OCI-LY1 (cell line): ENCODE measurements at regions not wholly inside any gene's neighbourhood (a gene's known extent, or its start where the extent isn't known, plus 50 kb on each side); places are given as distances from the start of the nearest gene placed in this dataset.

Experiments
- H2AFZ ChIP-seq: fragments of 200-600 bp; sonication (generic), shearing (Covaris generic); 2 replicates; pipeline ENCODE4 v1.6.0; 2014; ENCODE audit warnings: antibody characterized with exemption, mild to moderate bottlenecking, low read length
- H3F3A ChIP-seq: fragments of 200-600 bp; sonication (generic), shearing (Covaris generic); 2 replicates; pipeline ENCODE4 v1.6.0; 2014; ENCODE audit warnings: mild to moderate bottlenecking, antibody characterized with exemption, low read length, moderate library complexity; ENCODE audit not compliant: insufficient read depth
- H3K27ac ChIP-seq: fragments of 200-600 bp; sonication (generic); 2 replicates; pipeline ENCODE4 v1.5.1; 2014; ENCODE audit warnings: low read length, mixed run types, mild to moderate bottlenecking, low read depth; ENCODE audit not compliant: poor library complexity, severe bottlenecking
- H3K27me3 ChIP-seq: fragments of 200-600 bp; sonication (generic); 2 replicates; pipeline ENCODE4 v1.6.0; 2014; ENCODE audit warnings: antibody characterized with exemption, mild to moderate bottlenecking, low read length, moderate library complexity; ENCODE audit not compliant: insufficient read depth
- H3K36me3 ChIP-seq: fragments of 200-600 bp; sonication (generic); 2 replicates; pipeline ENCODE4 v1.6.1; 2014; ENCODE audit warnings: mild to moderate bottlenecking, antibody characterized with exemption, low read length, moderate library complexity, mixed read lengths; ENCODE audit not compliant: insufficient read depth
- H3K4me1 ChIP-seq: fragments of 200-600 bp; sonication (generic); 2 replicates; pipeline ENCODE4 v1.5.1; 2014; ENCODE audit warnings: mild to moderate bottlenecking, low read length, moderate library complexity; ENCODE audit not compliant: insufficient read depth, severe bottlenecking
- H3K4me2 ChIP-seq: fragments of 200-600 bp; sonication (generic), shearing (Covaris generic); 2 replicates; pipeline ENCODE4 v1.6.1; 2014; ENCODE audit warnings: low read length
- H3K4me3 ChIP-seq: fragments of 200-600 bp; sonication (generic); 2 replicates; pipeline ENCODE4 v1.5.1; 2014; ENCODE audit warnings: low read length, low read depth, mild to moderate bottlenecking, mixed read lengths; ENCODE audit not compliant: poor library complexity, severe bottlenecking
- H3K79me2 ChIP-seq: fragments of 200-600 bp; shearing (Covaris generic); 2 replicates; pipeline ENCODE4 v1.6.1; 2016; ENCODE audit warnings: mixed run types, low read length, mixed read lengths; ENCODE audit not compliant: insufficient read depth
- H3K9ac ChIP-seq: fragments of 200-600 bp; sonication (generic), shearing (Covaris generic); 2 replicates; pipeline ENCODE4 v1.6.1; 2014; ENCODE audit warnings: mild to moderate bottlenecking, low read length, mixed read lengths
- H3K9me2 ChIP-seq: fragments of 200-600 bp; sonication (generic), shearing (Covaris generic); 2 replicates; pipeline ENCODE4 v1.6.1; 2014; ENCODE audit warnings: low read depth, mild to moderate bottlenecking, low read length, mixed read lengths
- H3K9me3 ChIP-seq: fragments of 200-600 bp; shearing (Covaris generic); 2 replicates; pipeline ENCODE4 v1.6.1; 2014; ENCODE audit warnings: low read length, mixed read lengths
- H4K20me1 ChIP-seq: fragments of 200-600 bp; sonication (generic), shearing (Covaris generic); 2 replicates; pipeline ENCODE4 v1.6.0; 2016; ENCODE audit warnings: mild to moderate bottlenecking, low read length; ENCODE audit not compliant: insufficient read depth
- CTCF ChIP-seq: fragments of 200-600 bp; sonication (generic), shearing (Covaris generic); IDR thresholded peaks from 2 replicates; pipeline ENCODE4 v1.5.1; 2017; ENCODE audit warnings: mild to moderate bottlenecking, antibody characterized with exemption, low read length, moderate library complexity, mixed read lengths
- EZH2 ChIP-seq: fragments of 200-600 bp; sonication (generic), shearing (Covaris generic); IDR thresholded peaks from 2 replicates; pipeline ENCODE4 v1.8.0; 2017; ENCODE audit warnings: borderline replicate concordance, mixed run types, mild to moderate bottlenecking, antibody characterized with exemption, low read length, moderate library complexity, mixed read lengths

DNA sequence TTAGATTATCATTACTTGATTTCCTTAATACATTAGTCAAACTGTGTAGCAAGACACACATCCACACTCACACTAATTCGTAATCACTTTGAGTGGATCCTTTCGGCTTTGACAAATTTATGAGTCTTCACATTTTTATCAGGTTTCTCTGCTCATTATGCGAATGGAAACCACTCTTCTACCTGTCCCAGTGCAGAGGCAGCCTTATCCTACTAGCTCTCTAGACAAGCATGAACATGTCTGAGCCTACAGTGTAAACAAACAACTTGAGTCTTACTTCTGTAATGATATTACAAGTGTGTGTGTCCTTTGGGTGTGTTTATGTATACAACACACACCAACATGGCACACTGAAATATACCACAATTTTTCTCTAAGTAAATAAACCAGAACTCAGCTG is 361.9 kb upstream of the CHST9 start:
- TF ChIP-seq EZH2 (no peak), CTCF (no peak)
- no peaks in the 10 kb centered on the region for H3K79me2 ChIP-seq
- no peaks in the 10 kb centered on the region for H3K9me3 ChIP-seq
- no peak overlapping the region for H3K4me3 ChIP-seq
- no peaks in the 10 kb centered on the region for H3K27me3 ChIP-seq
- H3F3A ChIP-seq: no peaks in the 10 kb centered on the region
- H3K9ac ChIP-seq: no peak overlapping the region
- H3K9me2 ChIP-seq: no peaks in the 10 kb centered on the region
- no peaks in the 10 kb centered on the region for H3K4me1 ChIP-seq
- no peaks in the 10 kb centered on the region for H3K36me3 ChIP-seq
- no peak overlapping the region for H3K4me2 ChIP-seq
- H4K20me1 ChIP-seq: no peaks in the 10 kb centered on the region
- H3K27ac ChIP-seq: no peak overlapping the region
- no peak overlapping the region for H2AFZ ChIP-seq

- Histone ChIP-seq H3K4me1 (no peaks in the 10 kb centered on the region), H3K27ac (no peak overlapping the region), H3K36me3 (no peaks in the 10 kb centered on the region), H4K20me1 (no peaks in the 10 kb centered on the region), H3K9me2 (no peaks in the 10 kb centered on the region), H3K9ac (no peak overlapping the region), H3K79me2 (no peaks in the 10 kb centered on the region), H2AFZ (no peak overlapping the region), H3F3A (no peaks in the 10 kb centered on the region), H3K4me3 (no peak overlapping the region), H3K4me2 (no peak overlapping the region), H3K9me3 (no peaks in the 10 kb centered on the region), H3K27me3 (no peaks in the 10 kb centered on the region)
- TF ChIP-seq EZH2 (no peak), CTCF (no peak)
Observed at GRCh38 chr18:27544206-27544605, 359.1 kb upstream of the CHST9 start.

DNA sequence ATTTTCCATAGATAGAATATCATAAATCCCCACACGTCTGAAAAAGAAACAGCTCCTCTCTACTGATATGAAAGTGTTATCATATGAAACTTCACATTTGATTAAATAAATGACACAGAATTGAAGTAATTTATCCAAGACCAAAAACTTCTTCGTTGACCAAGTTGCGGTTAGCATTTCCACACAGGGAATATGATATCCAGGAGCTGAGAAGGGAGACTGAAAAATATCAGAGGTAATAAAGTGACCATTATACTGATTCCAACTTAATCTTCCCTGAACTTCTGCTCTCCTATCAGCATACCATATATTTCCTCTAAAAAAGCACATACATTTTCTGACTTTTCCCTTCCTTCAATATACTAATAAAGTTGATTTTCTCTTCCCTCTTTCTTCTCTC is 356.2 kb upstream of the CHST9 start:
- no peak overlapping the region for H2AFZ ChIP-seq
- TF ChIP-seq EZH2: no peak
- no peak for TF ChIP-seq CTCF
- H3K9ac ChIP-seq: no peak overlapping the region
- H3K4me3 ChIP-seq: no peak overlapping the region
- no peaks in the 10 kb centered on the region for H4K20me1 ChIP-seq
- H3F3A ChIP-seq: no peaks in the 10 kb centered on the region
- no peaks in the 10 kb centered on the region for H3K27me3 ChIP-seq
- no peaks in the 10 kb centered on the region for H3K4me1 ChIP-seq
- no peaks in the 10 kb centered on the region for H3K36me3 ChIP-seq
- no peaks in the 10 kb centered on the region for H3K9me3 ChIP-seq
- H3K27ac ChIP-seq: no peak overlapping the region
- H3K4me2 ChIP-seq: no peak overlapping the region
- H3K9me2 ChIP-seq: no peaks in the 10 kb centered on the region
- no peaks in the 10 kb centered on the region for H3K79me2 ChIP-seq
